Karpas-422 (cell line): ENCODE measurements at regions not wholly inside any gene's neighbourhood (a gene's known extent, or its start where the extent isn't known, plus 50 kb on each side); places are given as distances from the start of the nearest gene placed in this dataset.

Source experiments
- DNase-seq: peaks from one replicate; pipeline ENCODE4 v3.0.0-alpha.2; 2015
- H2AFZ ChIP-seq: fragments of 200-600 bp; sonication (generic); 2 replicates; pipeline ENCODE4 v1.6.1; 2014; ENCODE audit warnings: antibody characterized with exemption, low read length, mixed read lengths
- H3K27ac ChIP-seq: fragments of 200-600 bp; sonication (generic); 2 replicates; pipeline ENCODE4 v1.5.1; 2014; ENCODE audit warnings: mild to moderate bottlenecking, low read length, moderate library complexity
- H3K27me3 ChIP-seq: fragments of 200-600 bp; sonication (generic); 2 replicates; pipeline ENCODE4 v1.6.1; 2014; ENCODE audit warnings: low read length, mixed read lengths
- H3K36me3 ChIP-seq: fragments of 200-600 bp; sonication (generic); 2 replicates; pipeline ENCODE4 v1.6.1; 2014; ENCODE audit warnings: low read length, mixed read lengths; ENCODE audit not compliant: insufficient read depth
- H3K4me1 ChIP-seq: fragments of 200-600 bp; sonication (generic); 2 replicates; pipeline ENCODE4 v1.6.1; 2014; ENCODE audit warnings: mild to moderate bottlenecking, low read length, mixed read lengths
- H3K4me2 ChIP-seq: fragments of 200-600 bp; sonication (generic); 2 replicates; pipeline ENCODE4 v1.6.1; 2014; ENCODE audit warnings: low read length, low read depth, mild to moderate bottlenecking; ENCODE audit not compliant: poor library complexity, severe bottlenecking
- H3K4me3 ChIP-seq: fragments of 200-600 bp; sonication (generic); 2 replicates; pipeline ENCODE4 v1.5.1; 2014; ENCODE audit warnings: mild to moderate bottlenecking, antibody characterized with exemption, low read length, mixed read lengths
- H3K79me2 ChIP-seq: fragments of 200-600 bp; sonication (generic); 2 replicates; pipeline ENCODE4 v1.6.1; 2014; ENCODE audit warnings: mild to moderate bottlenecking, low read length, mixed read lengths
- H3K9ac ChIP-seq: fragments of 200-600 bp; sonication (generic); 2 replicates; pipeline ENCODE4 v1.6.0; 2014; ENCODE audit warnings: low read length
- H3K9me2 ChIP-seq: fragments of 200-600 bp; sonication (generic), shearing (Covaris generic); replicated peaks from 2 replicates; pipeline ENCODE4 v1.6.0; 2014; ENCODE audit warnings: mild to moderate bottlenecking, low read length, moderate library complexity; ENCODE audit not compliant: insufficient read depth
- H3K9me3 ChIP-seq: fragments of 300-700, 200-600 bp; sonication (generic); 2 replicates; pipeline ENCODE4 v1.6.1; 2014; ENCODE audit warnings: low read length, mixed read lengths
- H4K20me1 ChIP-seq: fragments of 200-600 bp; sonication (generic); 2 replicates; pipeline ENCODE4 v1.6.1; 2014; ENCODE audit warnings: mild to moderate bottlenecking, antibody characterized with exemption, low read length, low read depth; ENCODE audit not compliant: insufficient read depth

DNA sequence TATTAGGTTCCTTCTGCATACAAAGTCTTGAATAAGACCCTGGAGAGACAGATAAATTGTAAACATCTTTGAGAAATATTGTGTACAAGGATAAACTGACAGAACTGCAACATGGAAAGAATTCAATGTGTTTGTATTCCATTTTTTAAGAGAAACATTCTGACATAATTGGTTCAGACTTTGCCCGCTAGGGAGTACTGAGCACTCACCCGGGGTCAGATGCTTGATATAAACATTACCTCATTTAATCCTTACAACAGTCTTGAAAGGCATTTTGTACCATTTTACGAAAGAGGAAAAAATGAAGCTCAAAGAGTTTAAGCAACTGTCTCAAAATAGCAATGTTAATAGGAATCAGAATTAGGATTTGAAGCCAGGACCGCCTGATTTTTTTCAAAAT is 416.7 kb upstream of the CRIM1 start:
- no peak for DNase-seq
- Histone ChIP-seq H3K9me3 (no peaks in the 10 kb centered on the region), H3K79me2 (no peaks in the 10 kb centered on the region), H3K36me3 (no peaks in the 10 kb centered on the region), H3K4me2 (no peak overlapping the region), H3K9me2 (no peaks in the 10 kb centered on the region), H3K27me3 (no peaks in the 10 kb centered on the region), H3K4me1 (no peaks in the 10 kb centered on the region), H3K27ac (no peak overlapping the region), H4K20me1 (no peaks in the 10 kb centered on the region), H3K9ac (no peak overlapping the region), H2AFZ (no peak overlapping the region), H3K4me3 (no peak overlapping the region)

GRCh38 chr2:35933031-35933430 is 422.5 kb upstream of the CRIM1 start:
- Histone ChIP-seq H3K4me3 (no peak overlapping the region), H4K20me1 (no peaks in the 10 kb centered on the region), H3K79me2 (no peaks in the 10 kb centered on the region), H2AFZ (no peak overlapping the region), H3K4me1 (no peaks in the 10 kb centered on the region), H3K9me3 (no peaks in the 10 kb centered on the region), H3K27ac (no peak overlapping the region), H3K27me3 (no peaks in the 10 kb centered on the region; the same call in 1 of the 2 replicates), H3K9me2 (no peaks in the 10 kb centered on the region), H3K36me3 (no peaks in the 10 kb centered on the region), H3K9ac (no peak overlapping the region), H3K4me2 (no peak overlapping the region)
- DNase-seq = no peak

GRCh38 chr2:35932276-35932963 is 423.2 kb upstream of the CRIM1 start:
- no peaks in the 10 kb centered on the region for H3K9me2 ChIP-seq
- no peak for DNase-seq

DNA sequence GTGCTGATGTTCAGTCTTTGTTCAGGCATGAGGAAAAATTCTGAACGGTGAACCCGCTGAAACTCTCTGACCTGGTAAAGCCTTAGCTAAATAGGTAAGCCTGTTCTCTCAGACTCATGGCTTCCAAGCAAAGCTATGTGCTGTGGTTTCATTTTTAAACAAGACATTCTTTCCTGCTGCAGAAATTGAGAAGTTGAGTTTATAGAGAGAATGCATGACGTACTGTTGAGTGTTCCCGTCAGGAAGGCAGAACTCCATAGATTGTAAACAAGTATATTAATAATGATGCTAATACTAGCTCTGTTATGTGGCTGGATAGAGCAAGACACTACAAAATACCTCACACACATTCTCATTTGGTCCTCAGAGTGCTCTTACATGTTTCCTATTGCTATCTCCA is 424.0 kb upstream of the CRIM1 start:
- DNase-seq = no peak
- Histone ChIP-seq H3K27me3 (no peaks in the 10 kb centered on the region; the same call in 1 of the 2 replicates), H3K36me3 (no peaks in the 10 kb centered on the region), H2AFZ (no peak overlapping the region), H3K79me2 (no peaks in the 10 kb centered on the region), H3K4me1 (no peaks in the 10 kb centered on the region), H3K27ac (no peak overlapping the region), H4K20me1 (no peaks in the 10 kb centered on the region), H3K4me2 (no peak overlapping the region), H3K4me3 (no peak overlapping the region), H3K9ac (no peak overlapping the region), H3K9me3 (no peaks in the 10 kb centered on the region), H3K9me2 (no peaks in the 10 kb centered on the region)

More at GRCh38 chr2:35932276-35932963, 423.2 kb upstream of the CRIM1 start:
- no peak overlapping the region for H3K4me2 ChIP-seq
- H3K4me1 ChIP-seq = no peaks in the 10 kb centered on the region
- no peaks in the 10 kb centered on the region for H3K36me3 ChIP-seq
- H3K27ac ChIP-seq = no peak overlapping the region
- H3K79me2 ChIP-seq = no peaks in the 10 kb centered on the region
- no peaks in the 10 kb centered on the region; the same call in 1 of the 2 replicates for H3K27me3 ChIP-seq
- H2AFZ ChIP-seq = no peak overlapping the region
- H3K9ac ChIP-seq = no peak overlapping the region
- no peaks in the 10 kb centered on the region for H4K20me1 ChIP-seq
- no peak overlapping the region for H3K4me3 ChIP-seq
- H3K9me3 ChIP-seq = no peaks in the 10 kb centered on the region

GRCh38 chr2:35931115-35931514 is 424.5 kb upstream of the CRIM1 start:
- Histone ChIP-seq H3K9ac (no peak overlapping the region), H3K4me2 (no peak overlapping the region), H2AFZ (no peak overlapping the region), H3K4me1 (no peaks in the 10 kb centered on the region), H3K9me3 (no peaks in the 10 kb centered on the region), H3K4me3 (no peak overlapping the region), H3K9me2 (no peaks in the 10 kb centered on the region), H3K27ac (no peak overlapping the region), H3K27me3 (no peaks in the 10 kb centered on the region; the same call in 1 of the 2 replicates), H3K36me3 (no peaks in the 10 kb centered on the region), H3K79me2 (no peaks in the 10 kb centered on the region), H4K20me1 (no peaks in the 10 kb centered on the region)
- no peak for DNase-seq

DNA sequence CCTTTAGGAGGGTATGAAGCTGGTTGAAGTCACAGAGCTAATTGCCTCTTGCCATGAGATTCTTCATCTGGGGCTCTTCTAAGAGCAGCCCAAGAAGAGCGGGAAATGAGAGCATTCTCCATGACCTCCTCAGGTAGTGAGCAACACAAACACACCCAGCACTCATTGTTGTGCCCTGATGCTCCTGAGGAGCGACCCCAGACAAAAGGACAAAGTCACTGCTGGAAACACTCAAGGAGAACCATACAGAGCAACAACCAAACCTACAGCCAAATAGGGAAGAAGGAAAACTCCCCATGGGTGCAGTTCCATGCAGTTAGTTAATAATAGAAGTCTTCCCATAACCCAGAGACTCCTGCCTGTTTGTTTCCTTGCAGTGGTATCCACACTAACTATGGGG is 426.0 kb upstream of the CRIM1 start:
- no peaks in the 10 kb centered on the region for H3K4me1 ChIP-seq
- H3K79me2 ChIP-seq = no peaks in the 10 kb centered on the region
- no peak overlapping the region for H3K4me3 ChIP-seq
- no peaks in the 10 kb centered on the region for H3K9me3 ChIP-seq
- no peaks in the 10 kb centered on the region for H4K20me1 ChIP-seq
- no peaks in the 10 kb centered on the region for H3K9me2 ChIP-seq
- no peak overlapping the region for H3K4me2 ChIP-seq
- no peak overlapping the region for H3K27ac ChIP-seq
- no peak overlapping the region for H3K9ac ChIP-seq
- H3K36me3 ChIP-seq = no peaks in the 10 kb centered on the region
- H2AFZ ChIP-seq = no peak overlapping the region
- no peaks in the 10 kb centered on the region; the same call in 1 of the 2 replicates for H3K27me3 ChIP-seq
- no peak for DNase-seq

DNA sequence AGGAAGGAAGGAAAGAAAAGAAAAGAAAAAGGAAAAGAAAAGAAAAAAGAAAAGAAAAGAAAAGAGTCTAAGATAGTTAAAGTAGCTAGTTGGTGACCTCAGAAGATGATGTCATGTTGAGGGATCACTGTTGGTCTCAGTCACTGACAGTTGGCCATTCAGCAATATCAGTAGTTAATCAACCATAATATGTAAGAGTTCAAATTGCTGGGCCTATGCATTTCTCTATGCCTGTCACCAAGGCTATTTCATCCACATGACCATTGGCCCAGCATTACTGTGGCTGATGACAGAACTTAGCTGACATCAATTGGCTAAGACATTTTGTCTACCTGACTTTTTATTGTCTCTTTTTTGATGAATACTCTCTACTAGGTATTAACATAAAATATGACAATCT is 435.5 kb upstream of the CRIM1 start:
- H3K4me1 ChIP-seq = no peaks in the 10 kb centered on the region

GRCh38 chr2:35915261-35915660 is 440.3 kb upstream of the CRIM1 start:
- no peak overlapping the region for H3K27ac ChIP-seq
- no peak overlapping the region for H3K9ac ChIP-seq
- no peaks in the 10 kb centered on the region for H3K27me3 ChIP-seq
- H3K9me2 ChIP-seq = no peaks in the 10 kb centered on the region
- H4K20me1 ChIP-seq = no peaks in the 10 kb centered on the region
- no peak for DNase-seq
- H3K4me2 ChIP-seq = no peak overlapping the region
- no peaks in the 10 kb centered on the region for H3K79me2 ChIP-seq
- H2AFZ ChIP-seq = no peak overlapping the region
- H3K9me3 ChIP-seq = no peaks in the 10 kb centered on the region
- H3K4me3 ChIP-seq = no peak overlapping the region
- H3K4me1 ChIP-seq = no peaks in the 10 kb centered on the region
- no peaks in the 10 kb centered on the region for H3K36me3 ChIP-seq

More for the DNA sequence above, 435.5 kb upstream of the CRIM1 start:
- Histone ChIP-seq H3K9me3 (no peaks in the 10 kb centered on the region), H3K27me3 (no peaks in the 10 kb centered on the region), H3K79me2 (no peaks in the 10 kb centered on the region), H3K4me3 (no peak overlapping the region), H4K20me1 (no peaks in the 10 kb centered on the region), H3K9me2 (no peaks in the 10 kb centered on the region), H3K9ac (no peak overlapping the region), H3K4me2 (no peak overlapping the region), H3K36me3 (no peaks in the 10 kb centered on the region), H2AFZ (no peak overlapping the region), H3K27ac (no peak overlapping the region)
- no peak for DNase-seq
